KBM-7 (cell line): ENCODE measurements at regions not wholly inside any gene's neighbourhood (a gene's known extent, or its start where the extent isn't known, plus 50 kb on each side); places are given as distances from the start of the nearest gene placed in this dataset.
A peak's percentile ranks its signal among the peaks of the same experiment; 100 is the strongest.
"Not testable (repeated sequence)": the region's sequence is repeated elsewhere in the genome, so short reads cannot be mapped to it uniquely, and the experiment has no call there.

Experiments used
- DNase-seq: peaks from one replicate; pipeline ENCODE4 v3.0.0-alpha.2; 2015
- in situ Hi-C: fragments of 300-500 bp; cut with MboI; formaldehyde crosslinking; loops from 2 replicates; pipeline ENCODE4 v1.14.3; 2020; ENCODE audit warnings: low sequenced_read_pairs, low pct_unique_long_range_greater_than_20kb, mixed read lengths

- DNase-seq, in situ Hi-C loops: not testable (repeated sequence)
Observed at GRCh38 chrX:76774912-76775311, 347.4 kb downstream of the MAGEE1 start.

GRCh38 chrX:76796311-76796710 is 368.8 kb downstream of the MAGEE1 start:
- no peak for DNase-seq
- in situ Hi-C loops: no loop called here

DNA sequence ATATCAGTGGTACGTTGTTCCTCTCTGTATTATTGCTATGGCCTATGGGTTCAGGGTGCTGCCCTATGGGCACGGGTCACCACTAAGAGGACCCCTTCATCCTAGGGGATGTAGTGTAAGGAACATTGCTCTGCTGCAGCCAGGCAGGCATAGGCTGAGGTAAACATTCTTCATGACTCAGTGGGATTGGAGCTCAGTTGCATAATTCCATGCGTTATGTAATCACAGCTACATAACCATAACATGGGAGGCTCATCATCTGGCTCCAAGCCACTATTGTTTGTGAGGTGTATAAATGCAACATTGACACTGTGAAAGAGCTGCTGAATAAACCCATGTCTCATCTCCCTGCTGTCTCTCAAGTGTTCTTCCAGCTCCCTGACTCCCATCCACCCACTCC is 375.2 kb downstream of the MAGEE1 start:
- in situ Hi-C loops: no loop called here
- no peak for DNase-seq

GRCh38 chrX:76815754-76816153 is 388.2 kb downstream of the MAGEE1 start:
- no peak for DNase-seq
- in situ Hi-C loops: no loop called here

DNA sequence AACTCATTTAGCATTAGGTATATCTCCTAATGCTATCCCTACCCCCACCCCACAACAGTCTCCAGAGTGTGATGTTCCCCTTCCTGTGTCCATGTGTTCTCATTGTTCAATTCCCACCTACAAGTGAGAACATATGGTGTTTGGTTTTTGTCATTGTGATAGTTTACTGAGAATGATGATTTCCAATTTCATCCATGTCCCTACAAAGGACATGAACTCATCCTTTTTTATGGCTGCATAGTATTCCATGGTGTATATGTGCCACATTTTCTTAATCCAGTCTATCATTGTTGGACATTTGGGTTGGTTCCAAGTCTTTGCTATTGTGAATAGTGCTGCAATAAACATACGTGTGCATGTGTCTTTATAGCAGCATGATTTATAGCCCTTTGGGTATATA is 389.8 kb downstream of the MAGEE1 start:
- in situ Hi-C loops, DNase-seq: not testable (repeated sequence)

GRCh38 chrX:76821276-76821675 is 393.8 kb downstream of the MAGEE1 start:
- in situ Hi-C loops: no loop called here

DNA sequence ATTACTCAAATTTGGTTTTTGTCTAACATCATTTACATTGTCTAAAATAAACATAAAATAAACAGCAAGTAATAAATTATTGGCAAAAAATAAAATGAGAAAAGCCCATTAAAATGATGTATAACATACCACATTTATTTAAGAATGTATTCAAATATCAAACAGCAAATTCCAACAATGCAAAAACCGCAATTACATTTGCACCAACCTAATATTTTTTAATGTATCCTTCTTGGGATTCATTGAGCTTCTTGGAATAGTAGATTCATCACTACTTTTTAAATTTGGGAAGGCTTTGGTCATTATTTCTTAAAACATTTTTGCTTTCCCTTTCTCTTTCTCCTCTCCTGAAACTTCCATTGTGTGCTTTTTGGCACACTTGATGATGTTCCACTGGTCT is 400.2 kb downstream of the MAGEE1 start:
- DNase-seq: no peak
- in situ Hi-C loops: no loop called here

More at GRCh38 chrX:76821276-76821675, 393.8 kb downstream of the MAGEE1 start:
- DNase-seq: no peak

- DNase-seq, in situ Hi-C loops: not testable (repeated sequence)
Observed at GRCh38 chrX:76840902-76841301, 413.4 kb downstream of the MAGEE1 start.

DNA sequence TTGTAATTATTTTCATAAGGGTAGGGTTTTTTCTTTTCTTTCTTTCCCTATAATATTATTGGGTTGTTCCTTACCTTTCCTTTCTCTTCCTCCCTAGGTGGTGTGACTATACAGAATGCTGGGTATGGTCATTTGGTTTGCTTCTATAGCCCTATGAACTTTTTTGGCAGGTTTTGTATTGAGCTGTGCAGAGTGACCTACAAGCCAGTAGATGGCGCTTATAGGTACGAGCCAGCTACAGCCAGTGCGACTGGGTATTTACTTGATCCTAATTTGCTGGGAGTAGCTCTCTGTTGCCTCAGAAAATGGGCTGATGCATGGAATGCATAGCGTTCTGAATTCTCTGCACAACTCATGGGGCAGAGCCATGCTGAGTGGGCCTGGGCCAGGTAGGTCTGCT is 423.3 kb downstream of the MAGEE1 start:
- peak; percentile 20 for DNase-seq
- in situ Hi-C loops: no loop called here

DNA sequence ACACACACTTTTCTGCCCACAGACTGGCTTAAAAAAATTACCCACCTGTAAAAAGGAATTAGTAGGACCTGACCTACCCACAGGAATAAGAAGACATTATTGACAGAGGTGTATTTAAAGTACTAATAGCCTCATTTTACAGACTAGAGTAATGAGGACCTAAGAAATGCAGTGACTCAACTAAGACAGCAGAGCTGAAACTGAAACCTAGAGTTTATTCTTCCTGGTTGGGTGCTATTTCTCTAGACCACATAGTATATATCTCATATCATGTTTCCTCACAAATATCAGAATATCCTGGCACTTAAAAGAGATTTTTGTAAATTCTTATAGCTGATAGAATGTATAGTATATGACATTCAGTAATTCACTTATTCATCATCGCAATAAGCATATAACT is 435.0 kb downstream of the MAGEE1 start:
- in situ Hi-C loops: no loop called here
- DNase-seq: no peak

GRCh38 chrX:76893930-76894329 is 466.4 kb downstream of the MAGEE1 start:
- in situ Hi-C loops: no loop called here
- no peak for DNase-seq

DNA sequence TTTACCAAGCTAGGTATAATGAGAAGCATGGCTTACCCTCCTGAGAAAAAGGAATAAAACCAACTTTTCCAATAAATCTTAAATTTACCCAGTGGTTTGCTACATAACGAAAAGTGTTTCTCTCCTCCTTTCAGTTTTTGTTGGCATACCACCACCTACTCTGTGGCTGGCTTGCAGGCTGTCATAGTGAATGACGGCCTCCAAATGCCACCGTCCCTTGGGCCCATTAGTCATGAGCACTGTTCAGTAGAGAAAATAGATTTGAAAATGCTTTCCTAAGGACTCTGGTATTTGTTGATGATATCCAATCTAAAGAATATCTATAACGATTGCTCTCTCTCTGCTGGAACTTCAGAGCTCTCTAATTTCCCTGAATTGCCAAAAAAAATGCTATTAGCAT is 488.3 kb downstream of the MAGEE1 start:
- DNase-seq: no peak
- in situ Hi-C loops: no loop called here

DNA sequence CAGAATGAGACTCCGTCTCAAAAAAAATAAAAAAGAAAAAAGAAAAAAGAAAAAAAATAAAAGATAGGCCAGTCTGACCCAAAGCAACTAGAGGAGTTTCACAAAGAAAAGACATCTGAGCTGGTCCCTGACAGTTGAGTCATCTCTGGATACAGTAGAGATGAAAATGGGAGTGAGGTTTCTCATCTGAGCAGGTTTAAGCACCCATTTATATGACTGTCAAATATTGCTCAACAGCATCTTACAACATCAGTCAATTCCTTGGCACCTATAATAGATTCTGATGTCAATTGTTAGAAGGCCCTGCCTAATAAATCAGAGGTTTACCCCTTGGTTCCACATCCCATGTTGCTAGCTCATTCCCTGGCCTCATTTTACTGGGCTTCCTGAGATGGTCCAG is 490.5 kb downstream of the MAGEE1 start:
- DNase-seq: no peak
- in situ Hi-C loops: no loop called here

DNA sequence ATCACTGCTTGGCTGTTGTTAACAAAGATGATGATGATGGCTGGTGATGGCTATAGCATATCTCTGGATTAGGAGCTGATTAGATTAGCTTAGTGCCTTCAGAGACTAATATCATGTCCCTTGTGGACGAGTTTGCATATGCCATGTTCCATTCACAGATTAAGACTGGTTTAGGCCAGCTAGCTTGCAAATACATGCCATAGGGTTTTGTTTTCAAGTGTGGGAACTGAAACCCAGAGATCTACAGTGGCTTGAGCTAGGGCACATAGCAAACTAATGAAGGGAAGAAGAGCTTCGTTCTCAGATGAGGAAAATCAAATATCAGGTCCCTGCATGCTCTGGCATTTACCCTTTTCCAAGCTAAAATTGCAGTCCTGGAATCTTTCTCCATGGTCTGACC is 492.3 kb downstream of the MAGEE1 start:
- no peak for DNase-seq

GRCh38 chrX:76920607-76921006 is 493.1 kb downstream of the MAGEE1 start:
- in situ Hi-C loops: no loop called here
- DNase-seq: no peak

More for the DNA sequence above, 492.3 kb downstream of the MAGEE1 start:
- in situ Hi-C loops: no loop called here

- in situ Hi-C loops: no loop called here
- no peak for DNase-seq
Observed at GRCh38 chrX:76921176-76921575, 493.7 kb downstream of the MAGEE1 start.

DNA sequence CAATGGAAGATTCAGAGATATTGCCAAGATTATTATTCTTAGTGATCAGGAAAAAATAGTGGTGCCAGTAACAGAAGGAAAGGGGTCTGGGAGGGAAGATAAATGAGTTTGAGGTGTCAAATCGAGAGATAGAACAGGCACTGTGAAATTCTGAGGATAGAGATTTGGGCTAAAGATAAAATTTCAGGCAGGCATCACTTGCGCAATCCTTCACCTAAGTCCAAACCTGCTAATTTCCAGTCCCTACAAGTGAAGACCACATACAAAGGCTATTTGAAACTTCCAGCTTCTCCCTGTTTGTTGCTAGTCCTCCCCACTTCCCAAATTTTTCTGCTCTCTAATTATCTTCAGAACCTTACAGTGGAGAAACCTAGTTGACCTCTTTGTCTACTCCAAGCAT is 494.6 kb downstream of the MAGEE1 start:
- in situ Hi-C loops: no loop called here
- DNase-seq: no peak

- in situ Hi-C loops: not testable (repeated sequence)
Observed at GRCh38 chrX:76924616-76925015, 497.1 kb downstream of the MAGEE1 start.

DNA sequence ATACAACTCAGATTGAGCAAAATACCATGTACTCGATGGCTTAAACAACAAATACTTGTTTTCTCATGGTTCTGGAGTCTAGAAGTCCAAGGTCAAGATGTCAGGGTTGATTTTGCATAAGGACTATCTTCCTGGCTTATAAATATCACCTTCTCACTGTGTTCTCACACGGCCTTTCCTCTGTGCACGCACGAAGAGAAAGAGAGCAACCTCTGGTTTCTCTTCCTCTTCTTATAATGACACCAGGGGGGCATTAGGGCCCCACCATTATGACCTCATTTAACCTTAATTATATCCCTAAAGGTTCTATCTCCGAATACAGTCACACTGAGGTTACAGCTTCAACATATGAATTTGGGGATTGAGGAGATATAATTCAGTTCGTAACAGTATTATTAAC is 504.0 kb downstream of the MAGEE1 start:
- in situ Hi-C loops: no loop called here
- DNase-seq: no peak

More at GRCh38 chrX:76924616-76925015, 497.1 kb downstream of the MAGEE1 start:
- not testable (repeated sequence) for DNase-seq

GRCh38 chrX:76957485-76957884 is 489.7 kb upstream of the FGF16 start:
- no peak for DNase-seq
- in situ Hi-C loops: no loop called here

DNA sequence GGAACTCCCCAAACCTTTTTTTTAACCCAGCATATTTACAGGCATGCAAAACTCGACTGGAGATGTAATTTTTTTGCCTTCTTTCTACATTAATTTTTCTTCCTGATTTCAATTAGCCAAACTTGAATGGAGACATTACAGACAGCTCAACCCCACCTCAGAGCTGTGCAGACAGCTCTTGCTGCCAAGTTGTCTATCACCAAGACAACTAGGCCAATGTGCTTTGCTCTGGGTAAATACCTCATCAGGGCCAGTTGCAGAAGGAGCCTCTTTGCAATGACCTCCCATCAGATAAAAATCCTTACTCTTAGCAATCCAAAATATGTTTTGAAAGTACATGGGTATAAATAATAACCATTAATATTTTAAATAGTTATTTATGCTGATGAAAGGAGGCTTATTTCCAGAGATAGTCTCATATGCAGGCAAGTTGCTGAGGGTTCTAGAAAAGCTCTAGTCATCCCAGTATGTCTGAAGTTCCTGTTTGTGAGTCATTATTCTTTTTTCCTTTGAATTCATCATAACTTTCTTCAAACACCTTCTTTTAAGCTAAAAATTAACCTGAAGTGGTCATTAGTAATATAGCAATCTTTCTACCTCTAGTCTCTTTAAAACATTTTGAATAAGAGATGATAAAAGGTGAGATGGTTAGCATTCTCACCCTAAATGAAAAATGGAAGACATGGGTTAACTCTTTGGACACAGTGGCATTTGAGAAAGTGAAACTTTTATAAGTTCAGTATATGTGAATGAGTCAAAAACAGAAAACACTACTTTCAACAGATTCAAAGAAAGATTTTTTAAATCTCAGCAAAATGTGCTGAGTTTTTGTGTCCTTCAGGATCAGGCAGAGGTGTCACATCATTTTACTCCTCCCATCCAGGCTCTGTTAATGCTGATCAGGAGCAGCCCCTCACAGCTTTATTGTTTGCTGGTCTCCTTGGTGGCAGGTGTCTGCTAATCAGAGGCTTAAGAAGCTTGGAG is 475.5 kb upstream of the FGF16 start:
- no peak for DNase-seq
- in situ Hi-C loops: no loop called here
